C4-2B (cell line): ENCODE measurements at regions not wholly inside any gene's neighbourhood (a gene's known extent, or its start where the extent isn't known, plus 50 kb on each side); places are given as distances from the start of the nearest gene placed in this dataset.

Source experiments
- CTCF ChIP-seq: fragments of 450-650 bp; conservative IDR thresholded peaks from 2 replicates; pipeline ENCODE4 v1.5.1; 2017; ENCODE audit warnings: mild to moderate bottlenecking
- ZFX ChIP-seq: fragments of 450-650 bp; IDR thresholded peaks from 2 replicates; pipeline ENCODE4 v1.6.1; 2017

GRCh38 chr1:31487721-31488293 lies 74.8 kb downstream of the SERINC2 start:
- no peak for TF ChIP-seq CTCF
- no peak for TF ChIP-seq ZFX
